Suppressor macrophage treated with lipopolysaccharide for 1 hour (primary cell): ENCODE measurements at regions not wholly inside any gene's neighbourhood (a gene's known extent, or its start where the extent isn't known, plus 50 kb on each side); places are given as distances from the start of the nearest gene placed in this dataset.
"Not testable (repeated sequence)": the region's sequence is repeated elsewhere in the genome, so short reads cannot be mapped to it uniquely, and the experiment has no call there.

Experiments used
- DNase-seq, 3 donors: peaks; one replicate each; pipeline ENCODE4 v3.0.0-alpha.2; 2020 to 2022

DNA sequence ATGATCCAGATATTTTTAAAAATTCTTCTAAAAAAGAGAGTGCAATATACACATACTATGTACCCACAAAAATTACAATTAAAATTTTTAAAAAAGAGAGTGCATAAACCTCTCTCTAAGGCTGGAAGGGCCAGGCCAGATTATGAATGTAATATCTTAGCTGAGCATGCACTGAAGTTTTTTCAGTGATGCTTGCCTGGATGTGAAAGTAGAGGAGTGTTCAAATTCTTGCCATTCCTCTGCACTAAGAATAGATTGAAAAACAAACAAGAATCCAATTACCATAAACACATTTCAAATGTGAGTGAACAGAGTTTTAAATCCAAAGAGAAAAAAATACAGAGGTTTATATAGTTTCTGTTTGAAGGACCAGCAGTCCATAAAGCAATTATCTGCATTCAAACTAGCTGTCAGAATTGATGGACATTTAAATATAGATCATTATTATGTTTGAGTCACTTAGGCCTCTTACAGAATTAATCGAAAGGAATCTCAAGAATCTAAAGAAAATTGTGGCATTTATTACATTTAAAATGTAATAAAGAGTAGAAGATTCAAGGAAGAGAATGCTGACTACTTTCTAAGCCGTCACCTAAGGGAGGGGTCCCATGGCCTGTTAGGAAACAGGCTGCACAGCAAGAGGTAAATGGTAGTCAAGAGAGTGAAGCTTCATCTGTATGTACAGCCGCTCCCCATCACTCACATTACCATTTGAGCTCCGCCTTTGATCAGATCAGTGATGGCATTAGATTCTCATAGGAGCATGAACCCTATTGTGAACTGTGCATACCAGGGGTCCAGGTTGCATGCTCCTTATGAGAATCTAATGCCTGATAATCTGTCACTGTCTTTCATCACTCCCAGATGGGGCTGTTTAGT lies 159.3 kb upstream of the MDFIC2 start:
- no peak for DNase-seq

DNA sequence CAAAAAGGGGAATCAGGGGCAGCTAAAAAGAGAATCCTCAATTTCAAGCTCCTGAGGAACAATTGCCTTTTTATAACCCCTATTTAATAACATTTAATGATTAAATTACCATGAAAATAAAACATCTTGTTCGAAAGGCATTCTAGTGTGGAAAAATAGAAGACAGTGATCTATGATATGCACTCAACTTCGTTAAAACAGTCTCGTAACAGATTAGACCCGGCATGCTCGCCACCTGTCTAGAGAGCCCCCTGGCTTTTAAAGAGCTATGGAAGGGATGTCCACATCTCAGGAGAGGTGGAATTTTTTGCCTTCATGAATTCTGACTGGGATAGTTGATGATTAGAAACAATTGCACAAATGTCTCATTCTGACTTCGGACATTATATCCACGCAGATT lies 153.7 kb upstream of the MDFIC2 start:
- DNase-seq, result no peak

DNA sequence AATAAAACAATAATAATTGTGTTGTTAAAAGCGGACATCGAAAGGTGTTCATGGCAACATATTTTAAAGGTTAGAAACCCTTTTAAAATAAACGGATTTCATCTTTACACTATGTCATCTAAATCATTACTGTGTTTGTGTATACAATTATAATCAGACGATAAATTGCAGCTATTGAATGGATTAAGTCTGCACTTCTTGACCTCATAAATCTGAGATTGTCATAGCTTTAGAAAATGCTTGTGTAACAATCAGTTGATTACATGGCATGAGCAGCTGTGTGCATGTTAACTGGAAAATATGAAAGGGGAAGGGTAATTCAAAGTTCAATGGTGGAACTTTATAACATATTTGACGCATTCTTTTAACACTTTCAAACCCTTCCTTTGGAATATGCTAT lies 152.4 kb upstream of the MDFIC2 start:
- DNase-seq, result no peak

DNA sequence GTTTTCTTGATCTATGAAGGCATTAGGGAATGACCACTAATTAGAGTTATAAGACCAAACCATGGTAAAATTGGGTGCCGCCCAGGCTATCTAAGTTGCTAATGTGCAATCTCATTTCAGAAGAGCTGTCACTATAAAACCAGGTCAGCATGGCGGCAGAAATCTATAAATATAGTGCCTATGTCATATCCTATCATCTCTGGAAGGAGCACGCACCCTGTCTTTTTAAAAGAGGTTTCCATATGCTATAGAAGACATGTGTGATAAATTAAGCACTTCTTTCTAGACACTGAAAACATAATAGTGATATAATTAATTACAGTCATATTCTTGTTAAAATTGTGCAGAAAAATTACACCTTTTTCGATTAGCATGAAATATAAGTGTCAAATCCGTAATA lies 152.0 kb upstream of the MDFIC2 start:
- no peak for DNase-seq

DNA sequence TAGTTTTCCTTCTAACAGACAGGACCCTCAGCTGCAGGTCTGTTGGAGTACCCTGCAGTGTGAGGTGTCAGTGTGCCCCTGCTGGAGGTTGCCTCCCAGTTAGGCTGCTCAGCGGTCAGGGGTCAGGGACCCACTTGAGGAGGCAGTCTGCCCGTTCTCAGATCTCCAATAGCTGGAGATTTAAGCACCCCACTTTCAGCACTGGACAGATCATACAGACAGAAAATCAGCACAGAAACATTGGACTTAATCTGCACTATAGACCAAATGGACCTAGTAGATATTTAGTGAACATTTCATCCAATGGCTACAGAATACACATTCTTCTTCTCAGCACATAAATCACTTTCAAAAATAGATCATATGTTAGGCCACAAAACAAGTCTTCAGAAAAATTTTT lies 137.8 kb upstream of the MDFIC2 start:
- not testable (repeated sequence) for DNase-seq

DNA sequence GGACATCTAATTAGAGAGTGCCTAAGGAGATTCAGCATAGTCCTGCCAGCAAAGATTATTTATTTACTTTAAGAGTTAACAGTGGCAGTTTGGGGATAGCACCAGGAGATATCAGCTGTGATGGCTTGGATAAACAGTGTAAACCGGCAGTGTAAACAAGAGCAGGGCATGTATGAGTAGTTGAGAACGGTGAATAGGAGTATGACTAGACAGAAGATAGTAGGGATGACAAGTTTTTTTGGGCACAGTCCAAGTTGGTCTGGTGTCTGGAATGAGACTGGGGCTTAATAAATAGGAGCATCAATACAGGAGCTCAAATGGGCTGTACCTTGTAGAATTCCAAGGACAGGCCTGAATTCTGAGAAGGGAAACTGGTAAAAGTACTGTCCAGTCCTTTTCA lies 123.0 kb upstream of the MDFIC2 start:
- DNase-seq, result not testable (repeated sequence)

DNA sequence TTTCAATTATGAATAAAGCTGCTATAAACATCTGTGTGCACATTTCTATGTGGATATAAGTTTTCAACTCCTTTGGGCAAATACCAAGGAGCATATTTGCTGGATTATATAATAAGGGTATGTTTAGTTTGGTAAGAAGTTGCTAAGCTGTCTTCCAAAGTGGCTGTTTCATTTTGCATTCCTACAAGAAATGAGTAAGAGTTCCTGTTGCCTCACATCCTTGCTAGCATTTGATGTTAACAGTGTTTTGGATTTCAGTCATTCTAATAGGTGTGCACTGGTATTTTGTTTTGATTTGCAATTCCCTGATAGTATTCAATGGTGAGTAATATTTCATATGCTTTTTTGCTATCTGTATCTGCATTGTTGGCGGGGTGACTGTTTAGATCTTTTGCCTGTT lies 120.7 kb upstream of the MDFIC2 start:
- no peak for DNase-seq

DNA sequence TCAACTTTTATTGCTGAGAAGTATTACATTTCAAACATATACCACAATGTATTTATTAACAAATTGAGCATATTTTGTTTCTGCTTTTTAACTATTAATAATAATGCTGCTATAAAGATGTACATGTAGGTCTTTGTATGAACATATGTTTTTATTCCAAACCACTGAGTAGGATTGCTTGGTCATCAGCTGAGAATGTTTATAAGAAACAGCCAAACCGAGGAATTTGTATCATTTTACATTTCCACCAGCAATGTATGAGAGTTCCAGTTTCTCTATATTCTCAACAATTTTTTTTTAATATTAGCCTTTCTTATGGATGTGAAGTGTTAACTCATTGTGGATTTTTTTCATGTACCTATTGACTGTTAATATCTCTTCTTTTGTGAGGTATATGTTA lies 119.5 kb upstream of the MDFIC2 start:
- DNase-seq, result no peak

DNA sequence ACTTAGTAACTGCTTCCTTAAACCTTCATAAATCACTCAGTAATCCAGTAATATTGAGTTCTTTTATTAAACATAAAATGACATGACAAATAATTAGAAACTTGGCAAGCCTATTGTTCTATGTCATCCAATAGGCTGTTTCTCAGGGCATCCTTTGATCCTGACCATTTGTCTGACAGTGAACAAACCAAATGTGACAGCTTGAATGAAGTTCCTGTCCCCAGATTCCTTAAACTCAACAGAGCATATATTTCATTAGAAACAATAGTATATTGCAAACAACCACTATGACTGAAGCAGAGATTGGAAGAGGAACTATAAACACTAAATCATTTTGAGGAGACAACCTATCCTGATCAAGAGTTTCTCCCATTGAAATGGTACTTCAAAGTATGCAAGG lies 113.6 kb upstream of the MDFIC2 start:
- no peak for DNase-seq

DNA sequence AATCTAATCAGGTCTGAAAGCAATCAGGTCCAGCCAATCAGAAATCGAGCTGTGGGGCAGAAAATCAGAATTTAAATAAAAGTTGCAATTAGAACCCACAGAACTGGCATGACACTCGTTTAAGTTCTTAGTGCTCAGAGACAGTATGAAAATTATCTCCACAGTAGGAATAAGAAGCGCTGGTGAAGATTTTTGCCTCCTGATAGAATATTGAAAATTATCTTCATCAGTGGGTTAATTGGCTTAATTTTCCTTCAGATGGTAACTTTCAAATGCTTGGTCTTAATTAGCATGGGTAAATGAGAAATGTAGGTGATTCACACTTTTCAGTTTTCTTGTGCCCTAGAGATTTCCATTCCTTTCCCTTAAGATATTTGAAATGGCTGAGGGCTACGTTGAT lies 109.1 kb upstream of the MDFIC2 start:
- no peak for DNase-seq

DNA sequence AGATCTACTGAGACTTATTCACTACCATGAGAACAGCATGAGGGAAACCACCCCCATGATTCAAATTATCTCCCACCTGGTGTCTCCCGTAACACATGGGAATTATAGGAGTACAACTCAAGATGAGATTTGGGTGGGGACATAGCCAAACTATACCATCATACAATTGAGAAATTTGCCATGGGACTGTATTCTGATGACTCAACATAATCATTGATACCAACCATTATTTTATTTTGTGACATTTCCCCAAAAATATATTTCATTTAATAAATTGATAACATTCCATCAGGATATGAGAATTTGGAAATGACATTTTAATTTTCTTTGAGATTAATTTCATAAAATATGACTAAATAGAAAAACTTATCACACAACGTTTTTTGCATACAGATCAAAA lies 96.6 kb upstream of the MDFIC2 start:
- no peak for DNase-seq

DNA sequence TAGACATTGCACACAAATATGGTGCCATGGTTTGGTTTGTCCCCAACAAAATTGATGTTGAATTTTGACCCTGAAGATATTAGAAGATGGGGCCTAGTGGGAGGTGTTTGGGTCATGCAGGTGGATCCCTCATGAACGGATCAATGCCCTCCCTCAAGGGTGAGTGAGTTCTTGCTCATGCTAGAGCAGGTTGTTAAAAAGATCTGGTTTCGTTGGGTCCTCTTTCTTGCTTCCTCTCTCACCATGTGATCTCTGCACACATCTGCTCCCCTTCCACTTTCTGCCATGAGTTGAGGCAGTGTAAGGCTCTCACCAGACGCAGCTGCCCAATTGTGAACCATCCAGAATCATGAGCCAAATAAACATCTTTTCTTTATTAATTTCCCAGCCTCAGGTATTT lies 87.8 kb upstream of the MDFIC2 start:
- no peak for DNase-seq

DNA sequence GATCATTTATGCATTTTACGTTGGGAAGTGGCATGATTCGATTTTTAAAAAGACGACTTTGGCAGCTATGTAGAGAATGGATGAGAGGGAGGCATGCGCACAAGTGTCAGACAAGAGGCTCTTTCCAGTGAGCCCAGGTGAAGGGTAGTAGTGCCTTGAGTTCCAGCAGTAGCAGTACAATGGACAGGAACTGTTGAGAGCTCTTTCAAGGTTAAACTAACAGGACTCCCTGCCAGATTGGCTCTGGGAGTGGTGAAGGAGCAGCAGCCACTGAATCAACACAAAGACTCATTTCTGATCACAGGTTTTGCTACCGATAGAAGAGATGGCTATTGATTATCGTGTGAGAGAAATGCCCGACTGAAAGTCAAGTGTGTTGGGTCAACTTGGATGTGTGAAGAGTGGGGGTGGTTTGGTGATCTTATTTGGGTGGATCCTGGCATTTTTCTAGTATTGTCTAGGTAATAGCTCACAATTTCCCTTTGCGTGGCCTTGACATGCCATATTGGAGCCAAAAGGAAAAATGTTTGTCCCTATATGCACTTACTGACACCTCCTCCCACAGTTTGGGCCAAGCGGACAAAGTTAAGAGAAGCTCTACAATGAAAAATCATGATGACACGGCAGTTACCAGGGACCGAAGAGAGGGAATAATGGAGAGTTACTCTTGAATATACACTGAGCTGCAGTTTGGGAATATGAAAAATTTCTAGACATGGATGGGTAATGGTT lies 81.6 kb upstream of the MDFIC2 start:
- DNase-seq, result no peak

DNA sequence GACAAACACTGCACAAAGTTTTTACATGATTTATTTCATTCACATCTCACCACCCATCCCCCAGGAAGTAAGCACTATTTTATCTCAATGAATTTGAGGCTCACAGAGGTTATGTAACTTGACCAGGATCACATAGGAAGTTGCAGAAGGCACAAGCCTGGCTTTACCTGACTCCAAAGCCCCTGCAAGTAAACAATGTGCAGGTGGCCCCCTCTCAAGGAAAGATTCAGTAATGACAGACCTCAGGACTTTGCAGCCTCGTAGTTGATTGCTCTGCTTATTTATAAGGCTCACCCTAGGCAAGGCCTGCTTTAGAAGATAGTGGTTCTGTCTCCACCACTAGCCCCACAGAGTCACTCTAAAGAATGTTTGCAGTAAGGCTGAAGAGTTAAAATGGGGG lies 79.8 kb upstream of the MDFIC2 start:
- DNase-seq, result no peak

DNA sequence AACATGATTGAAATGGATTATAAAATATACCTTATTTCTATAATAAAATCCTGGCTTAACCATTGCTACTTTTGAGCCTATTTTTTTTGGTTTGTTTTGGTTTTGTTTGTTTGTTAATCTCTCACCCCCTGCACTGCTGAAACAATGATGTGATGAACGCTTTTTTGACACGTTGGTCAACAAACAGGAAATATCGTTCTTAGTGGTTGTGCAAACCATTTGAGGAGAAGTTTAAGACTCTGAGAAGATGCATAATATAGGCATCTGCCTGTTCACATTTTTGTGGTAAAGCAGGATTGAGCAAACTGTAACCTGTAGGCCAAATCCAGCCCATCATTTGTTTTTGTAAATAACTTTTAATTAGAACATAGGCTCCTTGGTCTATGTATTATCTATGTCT lies 75.5 kb upstream of the MDFIC2 start:
- no peak for DNase-seq

DNA sequence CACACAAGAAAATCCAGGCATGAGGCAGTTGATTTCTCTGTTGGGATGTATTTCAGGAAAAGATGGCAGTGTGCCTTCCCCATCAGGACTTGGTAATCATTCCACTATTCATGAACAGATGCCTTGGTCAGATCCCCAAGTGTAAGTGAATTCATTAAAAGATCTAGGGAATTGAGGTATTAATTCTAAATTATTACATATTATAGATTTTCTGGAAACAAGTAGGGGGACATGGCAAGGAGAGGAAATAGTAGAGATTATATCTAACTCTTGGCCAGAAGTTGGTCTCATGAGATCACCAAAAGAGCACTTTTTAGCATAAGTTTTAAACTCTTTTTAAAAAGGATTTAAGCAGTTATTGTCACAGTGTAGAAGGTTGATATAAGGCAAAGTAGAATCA lies 74.4 kb upstream of the MDFIC2 start:
- no peak for DNase-seq

DNA sequence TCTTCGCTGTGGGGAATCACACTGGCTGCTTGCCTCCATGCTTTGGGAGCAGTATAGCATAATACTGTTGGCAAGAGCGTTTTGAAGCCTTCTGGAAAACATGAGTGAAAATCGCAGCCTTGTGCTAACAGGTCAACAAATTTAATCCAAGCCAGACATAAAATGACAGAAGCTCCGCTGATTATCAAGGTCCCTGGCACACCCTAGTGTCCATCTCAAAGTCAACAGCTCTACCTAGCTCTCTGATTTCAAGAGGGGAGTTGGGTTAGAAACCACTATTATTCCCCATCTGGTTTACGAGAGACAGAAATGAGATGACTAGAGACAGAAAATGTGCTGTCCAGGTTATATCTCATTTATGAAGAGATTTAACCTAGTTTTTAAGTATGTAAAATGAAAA lies 73.6 kb upstream of the MDFIC2 start:
- no peak for DNase-seq

DNA sequence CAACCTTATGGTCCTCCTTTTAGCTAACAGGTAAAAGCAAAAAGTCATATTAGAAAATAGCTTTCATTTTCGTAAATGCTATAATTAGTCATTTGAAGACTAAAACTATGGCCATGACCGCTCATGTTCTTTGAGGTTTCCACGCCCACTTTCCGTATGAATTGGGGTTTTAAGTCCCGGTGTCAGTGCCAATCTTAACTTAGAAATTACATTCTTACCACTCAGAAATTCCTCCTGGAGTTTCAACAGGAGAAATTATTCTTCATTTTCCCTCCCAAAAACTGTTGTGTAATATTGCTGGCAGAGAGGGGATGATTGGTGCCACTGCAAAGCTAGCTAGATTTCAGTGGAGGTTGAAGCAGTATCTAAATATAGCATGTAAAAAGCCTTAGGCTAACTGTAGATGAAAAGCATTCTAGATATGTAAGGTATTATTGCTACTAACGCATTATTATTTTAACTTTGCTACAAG lies 71.0 kb upstream of the MDFIC2 start:
- DNase-seq, result no peak

DNA sequence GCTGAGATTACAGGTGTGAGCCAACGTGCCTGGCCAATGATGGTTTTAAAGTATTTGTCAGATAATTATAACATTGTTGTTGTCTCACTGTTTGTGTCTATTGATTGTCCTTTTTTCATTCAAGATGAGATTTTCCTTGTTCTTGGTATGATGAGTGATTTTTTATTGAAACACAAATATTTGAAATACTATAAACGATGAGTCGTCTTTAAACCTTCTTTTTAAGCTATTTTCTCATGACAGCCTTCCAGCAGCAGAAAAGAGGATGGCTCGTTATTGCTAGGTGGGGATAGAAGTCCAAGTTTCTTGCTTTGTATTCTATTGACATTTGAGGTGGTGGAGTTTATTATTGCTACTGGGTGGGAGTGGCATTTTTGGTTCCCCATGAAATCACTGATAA lies 61.7 kb upstream of the MDFIC2 start:
- DNase-seq, result no peak
